Transverse colon (tissue), 4 donors: ENCODE measurements at regions not wholly inside any gene's neighbourhood (a gene's known extent, or its start where the extent isn't known, plus 50 kb on each side); places are given as distances from the start of the nearest gene placed in this dataset.

Experiments
- EP300 ChIP-seq: sonication (generic); formaldehyde crosslinking; IDR thresholded peaks from one replicate; pipeline ENCODE4 v1.6.1; 2017; ENCODE audit warnings: antibody characterized with exemption, low read depth
- POLR2A ChIP-seq: fragments of 450-650 bp; IDR thresholded peaks from one replicate; pipeline ENCODE4 v1.6.1; 2016; ENCODE audit warnings: antibody characterized with exemption, mild to moderate bottlenecking, moderate library complexity
- POLR2AphosphoS5 ChIP-seq, 3 donors: sonication (generic); formaldehyde crosslinking; IDR thresholded peaks; one replicate each; pipeline ENCODE4 v1.6.1; 2016; ENCODE audit warnings: antibody characterized with exemption in 3 of 3
- TF ChIP-seq, protein P1 (sequence below), 5 experiments: fragments of 200-600 bp in 3 of 5; fragments of 450-650 bp in 2 of 5; sonication (generic) in 3 of 5; IDR thresholded peaks; 1 replicate in 2 of 5; 2 replicates in 3 of 5; pipeline ENCODE4 v1.5.1; 2016 to 2017; ENCODE audit warnings: antibody characterized with exemption in 5 of 5, inconsistent platforms in 3 of 5, mild to moderate bottlenecking in 2 of 5, moderate library complexity in 1 of 5

DNA sequence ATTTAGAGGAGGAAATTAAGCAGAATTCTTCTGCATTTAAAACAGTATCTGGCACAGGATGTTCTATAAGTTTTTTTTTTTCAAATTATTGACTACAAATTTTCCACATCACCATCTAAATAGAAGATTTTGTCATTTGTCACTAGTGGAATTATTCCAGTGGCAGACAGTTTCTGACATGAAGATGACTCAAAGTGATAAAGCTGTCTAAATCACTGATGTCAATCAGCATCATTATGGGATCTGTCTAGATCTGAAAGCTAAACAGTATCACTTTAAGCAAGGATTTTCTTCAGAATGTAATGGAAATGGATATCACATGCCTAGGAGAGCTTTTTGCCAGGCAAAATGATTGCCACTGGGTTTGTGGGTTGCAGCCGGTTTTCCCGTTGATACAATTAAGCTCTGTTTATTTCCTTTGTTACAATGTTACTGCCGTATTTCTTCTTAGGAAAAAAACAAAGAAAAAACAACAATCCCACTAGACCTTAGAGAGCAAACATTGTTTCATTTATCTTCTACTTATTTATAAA is 1657.0 kb upstream of the PRR20A start:
- TF ChIP-seq, protein P1, sequence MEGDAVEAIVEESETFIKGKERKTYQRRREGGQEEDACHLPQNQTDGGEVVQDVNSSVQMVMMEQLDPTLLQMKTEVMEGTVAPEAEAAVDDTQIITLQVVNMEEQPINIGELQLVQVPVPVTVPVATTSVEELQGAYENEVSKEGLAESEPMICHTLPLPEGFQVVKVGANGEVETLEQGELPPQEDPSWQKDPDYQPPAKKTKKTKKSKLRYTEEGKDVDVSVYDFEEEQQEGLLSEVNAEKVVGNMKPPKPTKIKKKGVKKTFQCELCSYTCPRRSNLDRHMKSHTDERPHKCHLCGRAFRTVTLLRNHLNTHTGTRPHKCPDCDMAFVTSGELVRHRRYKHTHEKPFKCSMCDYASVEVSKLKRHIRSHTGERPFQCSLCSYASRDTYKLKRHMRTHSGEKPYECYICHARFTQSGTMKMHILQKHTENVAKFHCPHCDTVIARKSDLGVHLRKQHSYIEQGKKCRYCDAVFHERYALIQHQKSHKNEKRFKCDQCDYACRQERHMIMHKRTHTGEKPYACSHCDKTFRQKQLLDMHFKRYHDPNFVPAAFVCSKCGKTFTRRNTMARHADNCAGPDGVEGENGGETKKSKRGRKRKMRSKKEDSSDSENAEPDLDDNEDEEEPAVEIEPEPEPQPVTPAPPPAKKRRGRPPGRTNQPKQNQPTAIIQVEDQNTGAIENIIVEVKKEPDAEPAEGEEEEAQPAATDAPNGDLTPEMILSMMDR (IDR thresholded peaks at IDR 0.05) = no peak
- no peak for TF ChIP-seq POLR2A
- TF ChIP-seq POLR2AphosphoS5 (IDR thresholded peaks at IDR 0.05) = no peak
- no peak for TF ChIP-seq EP300
